Kidney (tissue), 13 donors: ENCODE measurements at regions not wholly inside any gene's neighbourhood (a gene's known extent, or its start where the extent isn't known, plus 50 kb on each side); places are given as distances from the start of the nearest gene placed in this dataset.

Experiments
- DNase-seq, 5 donors: peaks; one replicate each; pipeline ENCODE4 v3.0.0-alpha.2; 2013 to 2020
- FAIRE-seq: peaks from 2 replicates; lab custom pipeline; 2012; peaks lifted over from hg19 to GRCh38; lab: Jason Lieb, UNC
- H3K27ac ChIP-seq, 2 donors: one replicate each; pipeline ENCODE4 v1.7.0; 2013; ENCODE audit warnings: low read depth in 2 of 2, low read length in 2 of 2, inconsistent platforms in 1 of 2
- H3K27me3 ChIP-seq: one replicate; pipeline ENCODE4 v1.7.1; 2013; ENCODE audit warnings: low read length, inconsistent platforms; ENCODE audit not compliant: control insufficient read depth, insufficient read depth
- H3K36me3 ChIP-seq, 3 donors: one replicate each; pipeline versions ENCODE4 v1.7.0 to v1.7.1; 2013; ENCODE audit warnings: low read length in 3 of 3, control low read depth in 1 of 3, inconsistent platforms in 1 of 3; ENCODE audit not compliant: insufficient read depth in 3 of 3, control insufficient read depth in 2 of 3
- H3K4me1 ChIP-seq, 3 donors: one replicate each; pipeline versions ENCODE4 v1.7.0 to v1.7.1; 2013; ENCODE audit warnings: low read length in 3 of 3, inconsistent platforms in 1 of 3, low read depth in 1 of 3; ENCODE audit not compliant: control insufficient read depth in 2 of 3, insufficient read depth in 2 of 3
- H3K4me3 ChIP-seq, 3 donors: one replicate each; pipeline versions ENCODE4 v1.7.0 to v1.8.1; 2013; ENCODE audit warnings: low read length in 3 of 3, control low read depth in 1 of 3, inconsistent platforms in 1 of 3
- H3K9ac ChIP-seq, 3 donors: one replicate each; pipeline versions ENCODE4 v1.7.0 to v1.7.1; 2013; ENCODE audit warnings: low read length in 3 of 3, control low read depth in 1 of 3, inconsistent platforms in 1 of 3
- H3K9me3 ChIP-seq, 3 donors: one replicate each; pipeline versions ENCODE4 v1.7.0 to v1.7.1; 2013; ENCODE audit warnings: low read length in 3 of 3, control low read depth in 1 of 3, inconsistent platforms in 1 of 3; ENCODE audit not compliant: control insufficient read depth in 2 of 3, insufficient read depth in 1 of 3
- CTCF ChIP-seq: IDR thresholded peaks from 3 replicates; pipeline ENCODE4 v1.5.1; 2012; ENCODE audit warnings: mild to moderate bottlenecking, moderate library complexity, borderline replicate concordance; ENCODE audit not compliant: insufficient read depth; ENCODE audit errors: extremely low read depth
- intact Hi-C: fragments of 100-400 bp; cut with DNase I; formaldehyde crosslinking; loops from one replicate; pipeline ENCODE4 v1.11.1; 2022
- donor health status: control.
- donor health status: control.
- donor health status: control.
- donor health status: control.
- donor health status: control.
- donor health status: DM: yes; HTN: yes; CAD: no.
- donor health status: Normal renal cell carcinoma (clear cell type).

- FAIRE-seq: no peak
Observed at GRCh38 chrX:141455103-141455502, 129.4 kb downstream of the SPANXA1 start.

GRCh38 chrX:141443922-141444321 is 140.6 kb downstream of the SPANXA1 start:
- H3K4me3 ChIP-seq: no peak overlapping the region
- no peak overlapping the region for H3K9ac ChIP-seq
- TF ChIP-seq CTCF: no peak
- no peaks in the 10 kb centered on the region for H3K9me3 ChIP-seq
- H3K4me1 ChIP-seq: no peaks in the 10 kb centered on the region
- H3K36me3 ChIP-seq: no peaks in the 10 kb centered on the region
- intact Hi-C loops: no loop called here
- no peak overlapping the region for H3K27ac ChIP-seq
- peak; percentile 92 for FAIRE-seq
- DNase-seq: no peak
- H3K27me3 ChIP-seq: no peaks in the 10 kb centered on the region

More at GRCh38 chrX:141455103-141455502, 129.4 kb downstream of the SPANXA1 start:
- no peak for DNase-seq
- no peaks in the 10 kb centered on the region for H3K27me3 ChIP-seq
- no peak overlapping the region for H3K27ac ChIP-seq
- no peaks in the 10 kb centered on the region for H3K4me1 ChIP-seq
- H3K4me3 ChIP-seq: no peak overlapping the region
- H3K9me3 ChIP-seq: no peaks in the 10 kb centered on the region
- TF ChIP-seq CTCF: no peak
- H3K36me3 ChIP-seq: no peaks in the 10 kb centered on the region
- no peak overlapping the region for H3K9ac ChIP-seq
- intact Hi-C loops: no loop called here

GRCh38 chrX:141439651-141440050 is 144.9 kb downstream of the SPANXA1 start:
- H3K27ac ChIP-seq: no peak overlapping the region
- no peaks in the 10 kb centered on the region for H3K4me1 ChIP-seq
- H3K9ac ChIP-seq: no peak overlapping the region
- FAIRE-seq (no peak), DNase-seq (no peak)
- H3K9me3 ChIP-seq: no peaks in the 10 kb centered on the region
- no peak for TF ChIP-seq CTCF
- no peaks in the 10 kb centered on the region for H3K36me3 ChIP-seq
- no peaks in the 10 kb centered on the region for H3K27me3 ChIP-seq
- no peak overlapping the region for H3K4me3 ChIP-seq
- intact Hi-C loops: no loop called here

- DNase-seq (no peak), FAIRE-seq (no peak)
- intact Hi-C loops: no loop called here
- Histone ChIP-seq H3K4me3 (no peak overlapping the region), H3K4me1 (no peaks in the 10 kb centered on the region), H3K9ac (no peak overlapping the region), H3K27me3 (no peaks in the 10 kb centered on the region), H3K9me3 (no peaks in the 10 kb centered on the region), H3K36me3 (no peaks in the 10 kb centered on the region), H3K27ac (no peak overlapping the region)
- no peak for TF ChIP-seq CTCF
Observed at GRCh38 chrX:141415889-141416288, 168.6 kb downstream of the SPANXA1 start.
